Neural cell (in vitro differentiated cells): ENCODE measurements at regions not wholly inside any gene's neighbourhood (a gene's known extent, or its start where the extent isn't known, plus 50 kb on each side); places are given as distances from the start of the nearest gene placed in this dataset.

Experiments
- H2AFZ ChIP-seq: fragments of 200-600, 300-800 bp; sonication (generic), shearing (Covaris generic); 2 replicates; pipeline ENCODE4 v1.6.0; 2014; ENCODE audit warnings: low read depth, mild to moderate bottlenecking, antibody characterized with exemption, low read length, moderate library complexity
- H3F3A ChIP-seq: fragments of 200-600 bp; shearing (Covaris generic); 2 replicates; pipeline ENCODE4 v1.6.1; 2016; ENCODE audit warnings: mild to moderate bottlenecking, moderate library complexity, mixed read lengths, antibody characterized with exemption, low read length; ENCODE audit not compliant: insufficient read depth, poor library complexity, severe bottlenecking
- H3K27ac ChIP-seq: fragments of 200-600, 300-800 bp; sonication (generic), shearing (Covaris generic); 2 replicates; pipeline ENCODE4 v1.5.1; 2014; ENCODE audit warnings: mild to moderate bottlenecking, low read length, moderate library complexity
- H3K27me3 ChIP-seq: fragments of 300-800, 200-600 bp; sonication (generic), shearing (Covaris generic); 2 replicates; pipeline ENCODE4 v1.6.0; 2014; ENCODE audit warnings: mild to moderate bottlenecking, low read depth, low read length, moderate library complexity; ENCODE audit not compliant: insufficient read depth
- H3K36me3 ChIP-seq: fragments of 300-800, 200-600 bp; sonication (generic), shearing (Covaris generic); 2 replicates; pipeline ENCODE4 v1.5.1; 2014; ENCODE audit warnings: mild to moderate bottlenecking, antibody characterized with exemption, low read length, moderate library complexity; ENCODE audit not compliant: insufficient read depth
- H3K4me2 ChIP-seq: fragments of 300-800, 200-600 bp; sonication (generic), shearing (Covaris generic); 2 replicates; pipeline ENCODE4 v1.6.0; 2014; ENCODE audit warnings: mild to moderate bottlenecking, low read length
- H3K4me3 ChIP-seq: fragments of 300-800, 200-600 bp; sonication (generic), shearing (Covaris generic); 2 replicates; pipeline ENCODE4 v1.5.1; 2014; ENCODE audit warnings: mild to moderate bottlenecking, low read length, moderate library complexity
- H3K79me2 ChIP-seq: fragments of 200-600 bp; shearing (Covaris generic); replicated peaks from 2 replicates; pipeline ENCODE4 v1.6.0; 2014; ENCODE audit warnings: mild to moderate bottlenecking, low read length, moderate library complexity; ENCODE audit not compliant: insufficient read depth
- H3K9ac ChIP-seq: fragments of 300-800, 200-600 bp; sonication (generic), shearing (Covaris generic); 2 replicates; pipeline ENCODE4 v1.6.1; 2016; ENCODE audit warnings: mild to moderate bottlenecking, low read length, mixed read lengths
- H3K9me2 ChIP-seq: fragments of 200-600 bp; shearing (Covaris generic); 2 replicates; pipeline ENCODE4 v1.6.1; 2016; ENCODE audit warnings: mild to moderate bottlenecking, low read length, mixed read lengths; ENCODE audit not compliant: insufficient read depth
- H3K9me3 ChIP-seq: fragments of 200-600, 300-800 bp; sonication (generic), shearing (Covaris generic); 2 replicates; pipeline ENCODE4 v1.6.1; 2016; ENCODE audit warnings: mild to moderate bottlenecking, mixed run types, low read length, moderate library complexity, mixed read lengths
- H4K20me1 ChIP-seq: fragments of 200-600 bp; shearing (Covaris generic); 2 replicates; pipeline ENCODE4 v1.6.1; 2016; ENCODE audit warnings: mild to moderate bottlenecking, mixed run types; ENCODE audit not compliant: insufficient read depth
- EP300 ChIP-seq: fragments of 450-650 bp; conservative IDR thresholded peaks from 2 replicates; pipeline ENCODE4 v1.6.1; 2014; ENCODE audit warnings: antibody characterized with exemption, mild to moderate bottlenecking, moderate library complexity; ENCODE audit not compliant: poor library complexity, severe bottlenecking
- EZH2 ChIP-seq: fragments of 200-600, 300-800 bp; shearing (Covaris generic), sonication (generic); IDR thresholded peaks from 2 replicates; pipeline ENCODE4 v1.6.1; 2014; ENCODE audit warnings: antibody characterized with exemption, low read length, borderline replicate concordance, mild to moderate bottlenecking; ENCODE audit not compliant: insufficient read depth, poor library complexity, severe bottlenecking
- MXI1 ChIP-seq: fragments of 450-650 bp; conservative IDR thresholded peaks from 2 replicates; pipeline ENCODE4 v1.6.1; 2014; ENCODE audit warnings: antibody characterized with exemption, mild to moderate bottlenecking; ENCODE audit not compliant: poor library complexity, severe bottlenecking
- POLR2AphosphoS5 ChIP-seq: IDR thresholded peaks from 2 replicates; pipeline ENCODE4 v1.6.1; 2012
- RAD21 ChIP-seq: fragments of 450-650 bp; conservative IDR thresholded peaks from 2 replicates; pipeline ENCODE4 v1.6.1; 2014; ENCODE audit warnings: antibody characterized with exemption, mild to moderate bottlenecking, moderate library complexity
- SMC3 ChIP-seq: fragments of 450-650 bp; conservative IDR thresholded peaks from 2 replicates; pipeline ENCODE4 v1.6.1; 2014; ENCODE audit warnings: antibody characterized with exemption, mild to moderate bottlenecking, moderate library complexity; ENCODE audit not compliant: poor library complexity
- TAF1 ChIP-seq: IDR thresholded peaks from 2 replicates; pipeline ENCODE4 v1.6.1; 2012; ENCODE audit warnings: low read depth
- TF ChIP-seq, protein P1 (sequence below): IDR thresholded peaks from 2 replicates; pipeline ENCODE4 v1.6.1; 2012; ENCODE audit warnings: borderline replicate concordance
- TF ChIP-seq, protein P2 (sequence below): fragments of 450-650 bp; IDR thresholded peaks from 2 replicates; pipeline ENCODE4 v1.5.1; 2014; ENCODE audit warnings: antibody characterized with exemption, mild to moderate bottlenecking, moderate library complexity; ENCODE audit not compliant: poor library complexity, severe bottlenecking

DNA sequence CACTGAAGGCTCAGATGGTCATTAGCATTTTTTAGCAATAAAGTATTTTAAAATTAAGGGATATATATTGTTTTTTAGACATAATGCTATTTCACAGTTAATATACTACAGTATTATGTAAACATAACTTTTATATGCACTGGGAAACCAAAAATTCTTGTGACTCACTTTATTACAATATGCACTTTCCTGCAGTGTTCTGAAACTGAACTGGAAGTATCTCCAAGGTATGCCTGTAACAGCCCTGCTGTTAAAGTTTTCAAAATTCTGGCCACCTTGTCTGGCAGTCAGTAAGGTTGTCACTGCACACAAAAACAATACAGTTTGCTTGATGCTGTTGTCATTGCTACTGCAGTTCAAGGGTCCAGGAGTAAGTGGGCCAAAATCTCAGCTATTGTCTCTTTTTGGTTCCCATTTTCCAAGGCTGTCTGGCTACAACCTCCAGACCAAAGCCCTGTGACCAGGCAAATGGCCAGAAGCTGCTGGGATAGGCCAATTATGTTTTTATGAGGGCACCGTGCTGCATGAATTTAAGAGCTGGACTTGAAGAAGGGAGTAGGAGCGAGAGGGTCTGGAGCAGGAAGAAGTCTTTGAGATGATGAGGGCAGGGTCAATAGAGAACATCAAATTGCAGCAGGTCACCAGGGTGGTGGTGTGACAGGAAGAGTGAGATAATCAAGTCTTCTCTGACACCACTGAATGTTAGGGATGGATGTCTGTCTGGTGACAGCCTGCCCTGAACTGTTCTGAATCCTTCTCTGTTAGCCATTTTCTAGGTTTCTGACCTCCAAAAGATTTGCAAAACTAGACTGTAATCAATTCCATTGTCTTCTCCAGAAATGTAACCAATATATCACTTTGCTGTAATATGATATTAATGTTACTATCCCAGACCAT, 82.3 kb upstream of the CACHD1 start:
- TF ChIP-seq POLR2AphosphoS5 (no peak), SMC3 (no peak), EP300 (no peak), EZH2 (no peak), TAF1 (no peak), RAD21 (no peak), MXI1 (no peak)
- TF ChIP-seq, protein P1, sequence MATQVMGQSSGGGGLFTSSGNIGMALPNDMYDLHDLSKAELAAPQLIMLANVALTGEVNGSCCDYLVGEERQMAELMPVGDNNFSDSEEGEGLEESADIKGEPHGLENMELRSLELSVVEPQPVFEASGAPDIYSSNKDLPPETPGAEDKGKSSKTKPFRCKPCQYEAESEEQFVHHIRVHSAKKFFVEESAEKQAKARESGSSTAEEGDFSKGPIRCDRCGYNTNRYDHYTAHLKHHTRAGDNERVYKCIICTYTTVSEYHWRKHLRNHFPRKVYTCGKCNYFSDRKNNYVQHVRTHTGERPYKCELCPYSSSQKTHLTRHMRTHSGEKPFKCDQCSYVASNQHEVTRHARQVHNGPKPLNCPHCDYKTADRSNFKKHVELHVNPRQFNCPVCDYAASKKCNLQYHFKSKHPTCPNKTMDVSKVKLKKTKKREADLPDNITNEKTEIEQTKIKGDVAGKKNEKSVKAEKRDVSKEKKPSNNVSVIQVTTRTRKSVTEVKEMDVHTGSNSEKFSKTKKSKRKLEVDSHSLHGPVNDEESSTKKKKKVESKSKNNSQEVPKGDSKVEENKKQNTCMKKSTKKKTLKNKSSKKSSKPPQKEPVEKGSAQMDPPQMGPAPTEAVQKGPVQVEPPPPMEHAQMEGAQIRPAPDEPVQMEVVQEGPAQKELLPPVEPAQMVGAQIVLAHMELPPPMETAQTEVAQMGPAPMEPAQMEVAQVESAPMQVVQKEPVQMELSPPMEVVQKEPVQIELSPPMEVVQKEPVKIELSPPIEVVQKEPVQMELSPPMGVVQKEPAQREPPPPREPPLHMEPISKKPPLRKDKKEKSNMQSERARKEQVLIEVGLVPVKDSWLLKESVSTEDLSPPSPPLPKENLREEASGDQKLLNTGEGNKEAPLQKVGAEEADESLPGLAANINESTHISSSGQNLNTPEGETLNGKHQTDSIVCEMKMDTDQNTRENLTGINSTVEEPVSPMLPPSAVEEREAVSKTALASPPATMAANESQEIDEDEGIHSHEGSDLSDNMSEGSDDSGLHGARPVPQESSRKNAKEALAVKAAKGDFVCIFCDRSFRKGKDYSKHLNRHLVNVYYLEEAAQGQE: no peak
- TF ChIP-seq, protein P2, sequence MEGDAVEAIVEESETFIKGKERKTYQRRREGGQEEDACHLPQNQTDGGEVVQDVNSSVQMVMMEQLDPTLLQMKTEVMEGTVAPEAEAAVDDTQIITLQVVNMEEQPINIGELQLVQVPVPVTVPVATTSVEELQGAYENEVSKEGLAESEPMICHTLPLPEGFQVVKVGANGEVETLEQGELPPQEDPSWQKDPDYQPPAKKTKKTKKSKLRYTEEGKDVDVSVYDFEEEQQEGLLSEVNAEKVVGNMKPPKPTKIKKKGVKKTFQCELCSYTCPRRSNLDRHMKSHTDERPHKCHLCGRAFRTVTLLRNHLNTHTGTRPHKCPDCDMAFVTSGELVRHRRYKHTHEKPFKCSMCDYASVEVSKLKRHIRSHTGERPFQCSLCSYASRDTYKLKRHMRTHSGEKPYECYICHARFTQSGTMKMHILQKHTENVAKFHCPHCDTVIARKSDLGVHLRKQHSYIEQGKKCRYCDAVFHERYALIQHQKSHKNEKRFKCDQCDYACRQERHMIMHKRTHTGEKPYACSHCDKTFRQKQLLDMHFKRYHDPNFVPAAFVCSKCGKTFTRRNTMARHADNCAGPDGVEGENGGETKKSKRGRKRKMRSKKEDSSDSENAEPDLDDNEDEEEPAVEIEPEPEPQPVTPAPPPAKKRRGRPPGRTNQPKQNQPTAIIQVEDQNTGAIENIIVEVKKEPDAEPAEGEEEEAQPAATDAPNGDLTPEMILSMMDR: no peak
- Histone ChIP-seq H3K27me3 (no peaks in the 10 kb centered on the region), H3K4me2 (no peak overlapping the region), H3K79me2 (no peaks in the 10 kb centered on the region), H2AFZ (no peak overlapping the region), H3K9ac (no peak overlapping the region), H3F3A (no peaks in the 10 kb centered on the region), H3K36me3 (no peaks in the 10 kb centered on the region), H3K27ac (no peak overlapping the region), H3K9me2 (no peaks in the 10 kb centered on the region), H4K20me1 (no peaks in the 10 kb centered on the region), H3K4me3 (no peak overlapping the region), H3K9me3 (no peaks in the 10 kb centered on the region)

DNA sequence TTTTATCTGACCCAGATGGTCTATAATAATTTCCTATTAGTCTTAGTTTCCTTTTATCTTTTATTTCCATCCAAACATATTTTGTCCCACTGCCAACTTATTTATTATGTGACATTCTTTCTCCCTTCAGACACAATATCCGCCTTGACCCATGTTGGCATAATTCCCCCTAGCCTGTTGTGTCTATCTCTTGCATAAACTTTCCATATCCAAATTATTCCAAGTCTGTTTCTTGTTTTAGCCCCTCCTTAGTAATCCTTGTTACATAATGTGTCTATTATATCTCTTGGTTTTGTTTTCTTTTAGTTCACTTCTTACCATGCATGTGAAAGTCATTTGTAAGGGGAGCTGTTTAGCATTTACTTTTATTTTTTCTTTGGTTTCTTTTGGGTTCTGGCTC, 81.6 kb upstream of the CACHD1 start:
- no peak overlapping the region for H3K27ac ChIP-seq
- no peaks in the 10 kb centered on the region for H4K20me1 ChIP-seq
- H3F3A ChIP-seq: no peaks in the 10 kb centered on the region
- no peaks in the 10 kb centered on the region for H3K9me2 ChIP-seq
- no peak overlapping the region for H3K9ac ChIP-seq
- no peak for TF ChIP-seq RAD21
- no peak for TF ChIP-seq EZH2
- TF ChIP-seq, protein P2: no peak
- TF ChIP-seq POLR2AphosphoS5: no peak
- no peak for TF ChIP-seq EP300
- TF ChIP-seq, protein P1: no peak
- TF ChIP-seq MXI1: no peak
- no peak for TF ChIP-seq SMC3
- no peak for TF ChIP-seq TAF1
- no peaks in the 10 kb centered on the region for H3K9me3 ChIP-seq
- no peak overlapping the region for H3K4me2 ChIP-seq
- H3K79me2 ChIP-seq: no peaks in the 10 kb centered on the region
- no peak overlapping the region for H2AFZ ChIP-seq
- H3K36me3 ChIP-seq: no peaks in the 10 kb centered on the region
- H3K27me3 ChIP-seq: no peaks in the 10 kb centered on the region
- no peak overlapping the region for H3K4me3 ChIP-seq
